GM12878 (cell line): ENCODE measurements at regions not wholly inside any gene's neighbourhood (a gene's known extent, or its start where the extent isn't known, plus 50 kb on each side); places are given as distances from the start of the nearest gene placed in this dataset.

Experiments used
- ATAC-seq: fragments of 200-7000 bp; cut with Tn5 transposase; 3 replicates; pipeline ENCODE4 v1.9.1; 2020; ENCODE audit warnings: mild to moderate bottlenecking, moderate library complexity
- BruUV-seq: library from RNA; stranded (reverse); fragments of 400-500 nt; replicated peaks from 2 replicates; lab custom pipeline; 2021; lab: Mats Ljungman, UMichigan
- CTCF ChIA-PET: fragments of 300-600 bp; sonication (Branson Sonifier 250); formaldehyde crosslinking; extraction: SDS; loops from one replicate; lab custom pipeline; 2021; ENCODE audit warnings: inconsistent platforms; lab: Yijun Ruan, JAX
- POLR2A ChIA-PET: fragments of 350-600 bp; formaldehyde crosslinking; extraction: SDS; loops from one replicate; lab custom pipeline; 2021; ENCODE audit warnings: inconsistent platforms; lab: Charles Lee
- RAD21 ChIA-PET: fragments of 300-600 bp; sonication (Branson Sonifier 250); formaldehyde crosslinking; loops from one replicate; lab custom pipeline; 2023; ENCODE audit warnings: antibody characterized with exemption; ENCODE audit not compliant: unreplicated experiment; lab: Charles Lee
- SMC1A ChIA-PET: fragments of 300-600 bp; sonication (Branson Sonifier 250); formaldehyde crosslinking; loops from one replicate; lab custom pipeline; 2023; ENCODE audit not compliant: unreplicated experiment, uncharacterized antibody; lab: Charles Lee
- DNase-seq: peaks from one replicate; pipeline ENCODE4 v3.0.0-alpha.2; 2011; ENCODE audit warnings: low read depth, low spot score
- FAIRE-seq: peaks from 3 replicates; lab custom pipeline; 2011; peaks lifted over from hg19 to GRCh38; lab: Jason Lieb, UNC
- H2AFZ ChIP-seq: 2 replicates; pipeline ENCODE4 v1.6.0; 2011; ENCODE audit warnings: low read depth, low read length, control low read depth; ENCODE audit not compliant: control insufficient read depth
- H3K27ac ChIP-seq: 2 replicates; pipeline ENCODE4 v1.5.1; 2011; ENCODE audit warnings: control low read depth; ENCODE audit not compliant: control insufficient read depth, insufficient read depth
- H3K27me3 ChIP-seq, 2 experiments: replicated peaks in 1 of 2; 2 replicates each; pipeline versions ENCODE4 v1.6.0 to v1.6.1; 2011; ENCODE audit warnings: low read length in 1 of 2; ENCODE audit not compliant: control insufficient read depth in 2 of 2, insufficient read depth in 2 of 2
- H3K36me3 ChIP-seq, 2 experiments: 2 replicates each; pipeline ENCODE4 v1.5.1; 2011; ENCODE audit warnings: low read length in 1 of 2; ENCODE audit not compliant: control insufficient read depth in 2 of 2, insufficient read depth in 2 of 2
- H3K4me1 ChIP-seq: 2 replicates; pipeline ENCODE4 v1.6.1; 2011; ENCODE audit warnings: mild to moderate bottlenecking, low read length, moderate library complexity, mixed read lengths; ENCODE audit not compliant: control insufficient read depth, insufficient read depth
- H3K4me2 ChIP-seq: 2 replicates; pipeline ENCODE4 v1.6.0; 2011; ENCODE audit warnings: control low read depth; ENCODE audit not compliant: control insufficient read depth, insufficient read depth
- H3K4me3 ChIP-seq: fragments of 200-600 bp; sonication (generic); 2 replicates; pipeline ENCODE4 v1.5.1; 2016
- H3K79me2 ChIP-seq: 2 replicates; pipeline ENCODE4 v1.6.0; 2011; ENCODE audit warnings: low read length; ENCODE audit not compliant: control insufficient read depth, insufficient read depth
- H3K9ac ChIP-seq: 2 replicates; pipeline ENCODE4 v1.8.0; 2011; ENCODE audit warnings: low read length, control low read depth, mixed read lengths; ENCODE audit not compliant: control insufficient read depth, insufficient read depth
- H3K9me3 ChIP-seq: replicated peaks from 3 replicates; pipeline ENCODE4 v1.5.1; 2011; ENCODE audit warnings: mild to moderate bottlenecking, low read length; ENCODE audit not compliant: control insufficient read depth, insufficient read depth
- H4K20me1 ChIP-seq: 2 replicates; pipeline ENCODE4 v1.6.0; 2011; ENCODE audit not compliant: control insufficient read depth, insufficient read depth
- CBFB ChIP-seq: IDR thresholded peaks from 2 replicates; pipeline ENCODE4 v1.6.1; 2016; ENCODE audit warnings: antibody characterized with exemption, low read depth
- CBX5 ChIP-seq: sonication (generic); IDR thresholded peaks from 2 replicates; pipeline ENCODE4 v1.6.1; 2016; ENCODE audit warnings: low read depth, moderate library complexity, mild to moderate bottlenecking, inconsistent platforms
- CHD4 ChIP-seq: fragments of 200-600 bp; sonication (generic); IDR thresholded peaks from 2 replicates; pipeline ENCODE4 v1.6.1; 2016; ENCODE audit warnings: mild to moderate bottlenecking
- ETV6 ChIP-seq, 2 experiments: fragments of 450-650 bp in 1 of 2; IDR thresholded peaks in 1 of 2; conservative IDR thresholded peaks in 1 of 2; 2 replicates each; pipeline ENCODE4 v1.6.1; 2014; ENCODE audit warnings: antibody characterized with exemption in 1 of 2, borderline replicate concordance in 1 of 2, low read depth in 1 of 2, mild to moderate bottlenecking in 1 of 2, moderate library complexity in 1 of 2
- FOXK2 ChIP-seq: fragments of 450-650 bp; IDR thresholded peaks from 2 replicates; pipeline ENCODE4 v1.6.1; 2017; ENCODE audit warnings: mild to moderate bottlenecking, moderate library complexity
- MTA2 ChIP-seq: fragments of 450-650 bp; IDR thresholded peaks from 2 replicates; pipeline ENCODE4 v1.6.1; 2016; ENCODE audit warnings: low read depth, mild to moderate bottlenecking, moderate library complexity
- MXI1 ChIP-seq: fragments of 150-350 bp; IDR thresholded peaks from 2 replicates; pipeline ENCODE4 v1.6.1; 2011; ENCODE audit warnings: low read depth, mild to moderate bottlenecking, inconsistent platforms, low read length, improper control_type of control experiment
- NR2F1 ChIP-seq: fragments of 450-650 bp; conservative IDR thresholded peaks from 2 replicates; pipeline ENCODE4 v1.6.1; 2017; ENCODE audit warnings: mild to moderate bottlenecking
- SP1 ChIP-seq: IDR thresholded peaks from one replicate; pipeline ENCODE4 v1.6.1; 2011; ENCODE audit warnings: low read depth, low read length
- SRF ChIP-seq, 2 experiments: IDR thresholded peaks; 2 replicates each; pipeline ENCODE4 v1.6.1; 2011; ENCODE audit warnings: low read depth in 2 of 2, low read length in 2 of 2, mild to moderate bottlenecking in 1 of 2, moderate library complexity in 1 of 2
- TCF12 ChIP-seq: IDR thresholded peaks from 2 replicates; pipeline ENCODE4 v1.6.1; 2011; ENCODE audit warnings: low read depth, mild to moderate bottlenecking, low read length
- WGBS: methylation state at CpG from one replicate; pipeline ENCODE4 v1.1.6; 2016; ENCODE audit warnings: low lambda C conversion rate; ENCODE audit not compliant: insufficient replicate concordance, insufficient coverage; ENCODE audit errors: missing lambda C conversion rate; 5-methylcytosine and 5-hydroxymethylcytosine counted together
- in situ Hi-C: fragments of 300-500 bp; cut with MboI; formaldehyde crosslinking; loops from 9 replicates; pipeline ENCODE4 v1.14.3; 2018; ENCODE audit warnings: mixed read lengths
- intact Hi-C: fragments of 100-400 bp; cut with micrococcal nuclease; formaldehyde crosslinking; loops from one replicate; pipeline ENCODE4 v1.14.2; 2022; ENCODE audit not compliant: unreplicated experiment
- TF ChIP-seq, protein P1 (sequence below): fragments of 450-650 bp; IDR thresholded peaks from 2 replicates; pipeline ENCODE4 v1.6.1; 2014; ENCODE audit warnings: mild to moderate bottlenecking
- TF ChIP-seq, protein P2 (sequence below): fragments of 450-650 bp; IDR thresholded peaks from 2 replicates; pipeline ENCODE4 v1.6.1; 2018; ENCODE audit warnings: mild to moderate bottlenecking, low read depth, moderate library complexity; ENCODE audit not compliant: partially characterized antibody

DNA sequence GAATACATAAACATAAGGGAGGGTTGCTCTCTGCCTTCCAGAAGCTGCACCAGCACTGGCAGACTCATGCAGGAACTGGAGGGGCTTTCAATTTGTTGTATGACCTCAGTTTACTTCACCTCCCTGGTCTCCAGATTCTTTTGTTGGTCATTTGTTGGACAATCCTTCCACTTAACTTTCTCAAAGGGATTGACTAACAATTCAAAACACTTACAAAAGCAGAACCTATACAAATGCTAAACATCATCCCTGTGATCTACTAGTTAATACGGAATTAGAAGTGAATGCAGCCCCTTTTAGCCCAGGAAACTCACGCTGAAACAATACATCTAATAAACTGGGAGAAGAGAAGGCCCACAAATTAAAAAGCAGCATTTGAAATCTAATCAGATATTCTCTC lies 404.6 kb upstream of the BRINP1 start:
- intact Hi-C loops (no loop called here), in situ Hi-C loops (no loop called here)
- Histone ChIP-seq H3K9me3 (no peaks in the 10 kb centered on the region), H2AFZ (no peak overlapping the region), H3K36me3 (no peaks in the 10 kb centered on the region), H3K9ac (no peak overlapping the region), H3K27me3 (no peaks in the 10 kb centered on the region), H4K20me1 (no peaks in the 10 kb centered on the region), H3K4me3 (no peak overlapping the region), H3K4me2 (no peak overlapping the region), H3K4me1 (no peaks in the 10 kb centered on the region), H3K79me2 (no peaks in the 10 kb centered on the region), H3K27ac (no peak overlapping the region)
- ChIA-PET POLR2A (no interaction called here), SMC1A (no interaction called here), CTCF (no interaction called here), RAD21 (no interaction called here)
- FAIRE-seq (no peak), ATAC-seq (no peak), DNase-seq (no peak)
- TF ChIP-seq CBX5, result no peak
- no peak for TF ChIP-seq SRF (IDR thresholded peaks at IDR 0.05; ENCODE audit: low read depth in 2 of 2, low read length in 2 of 2)
- no peak for TF ChIP-seq TCF12
- BruUV-seq, result no TSS peak
- 0% methylated on average over 2 of the region's 2 CpGs for WGBS

DNA sequence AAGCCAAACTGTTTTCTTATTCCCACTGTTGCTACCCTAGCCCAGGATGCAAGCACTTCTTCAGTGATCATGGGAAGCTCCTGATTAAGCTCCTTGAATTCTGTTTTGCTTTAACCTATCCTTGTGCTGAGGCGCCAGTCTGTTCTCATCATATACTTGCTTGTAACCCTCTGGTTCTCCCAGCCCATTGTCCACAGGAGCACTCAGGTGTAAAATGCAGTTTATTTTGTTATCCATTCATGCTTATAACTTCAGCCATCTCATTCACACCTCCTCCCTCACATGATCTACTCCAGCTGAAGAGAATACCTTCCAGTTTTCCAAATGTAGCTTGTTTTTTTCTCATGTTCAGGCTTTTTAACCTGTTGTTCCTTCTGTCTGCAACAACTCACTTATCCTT lies 402.1 kb upstream of the BRINP1 start:
- CTCF ChIA-PET, result no interaction called here
- WGBS, result 63% methylated on average over 1 of the region's 1 CpG
- RAD21 ChIA-PET, result no interaction called here
- no peak for TF ChIP-seq ETV6 (conservative IDR thresholded peaks at IDR 0.05 in 1 of 2, IDR thresholded peaks at IDR 0.05 in 1 of 2; ENCODE audit: borderline replicate concordance in 1 of 2, low read depth in 1 of 2)
- TF ChIP-seq, protein P1, sequence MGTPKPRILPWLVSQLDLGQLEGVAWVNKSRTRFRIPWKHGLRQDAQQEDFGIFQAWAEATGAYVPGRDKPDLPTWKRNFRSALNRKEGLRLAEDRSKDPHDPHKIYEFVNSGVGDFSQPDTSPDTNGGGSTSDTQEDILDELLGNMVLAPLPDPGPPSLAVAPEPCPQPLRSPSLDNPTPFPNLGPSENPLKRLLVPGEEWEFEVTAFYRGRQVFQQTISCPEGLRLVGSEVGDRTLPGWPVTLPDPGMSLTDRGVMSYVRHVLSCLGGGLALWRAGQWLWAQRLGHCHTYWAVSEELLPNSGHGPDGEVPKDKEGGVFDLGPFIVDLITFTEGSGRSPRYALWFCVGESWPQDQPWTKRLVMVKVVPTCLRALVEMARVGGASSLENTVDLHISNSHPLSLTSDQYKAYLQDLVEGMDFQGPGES, result no peak
- TF ChIP-seq MXI1, result no peak
- no peak for TF ChIP-seq NR2F1
- no peak for TF ChIP-seq CHD4
- TF ChIP-seq, protein P2, sequence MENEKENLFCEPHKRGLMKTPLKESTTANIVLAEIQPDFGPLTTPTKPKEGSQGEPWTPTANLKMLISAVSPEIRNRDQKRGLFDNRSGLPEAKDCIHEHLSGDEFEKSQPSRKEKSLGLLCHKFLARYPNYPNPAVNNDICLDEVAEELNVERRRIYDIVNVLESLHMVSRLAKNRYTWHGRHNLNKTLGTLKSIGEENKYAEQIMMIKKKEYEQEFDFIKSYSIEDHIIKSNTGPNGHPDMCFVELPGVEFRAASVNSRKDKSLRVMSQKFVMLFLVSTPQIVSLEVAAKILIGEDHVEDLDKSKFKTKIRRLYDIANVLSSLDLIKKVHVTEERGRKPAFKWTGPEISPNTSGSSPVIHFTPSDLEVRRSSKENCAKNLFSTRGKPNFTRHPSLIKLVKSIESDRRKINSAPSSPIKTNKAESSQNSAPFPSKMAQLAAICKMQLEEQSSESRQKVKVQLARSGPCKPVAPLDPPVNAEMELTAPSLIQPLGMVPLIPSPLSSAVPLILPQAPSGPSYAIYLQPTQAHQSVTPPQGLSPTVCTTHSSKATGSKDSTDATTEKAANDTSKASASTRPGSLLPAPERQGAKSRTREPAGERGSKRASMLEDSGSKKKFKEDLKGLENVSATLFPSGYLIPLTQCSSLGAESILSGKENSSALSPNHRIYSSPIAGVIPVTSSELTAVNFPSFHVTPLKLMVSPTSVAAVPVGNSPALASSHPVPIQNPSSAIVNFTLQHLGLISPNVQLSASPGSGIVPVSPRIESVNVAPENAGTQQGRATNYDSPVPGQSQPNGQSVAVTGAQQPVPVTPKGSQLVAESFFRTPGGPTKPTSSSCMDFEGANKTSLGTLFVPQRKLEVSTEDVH, result no peak
- TF ChIP-seq CBFB, result no peak
- TF ChIP-seq SP1, result no peak
- no peak for TF ChIP-seq FOXK2
- no peak for TF ChIP-seq MTA2

More for the DNA sequence above, 402.1 kb upstream of the BRINP1 start:
- Histone ChIP-seq H4K20me1 (no peaks in the 10 kb centered on the region), H3K79me2 (no peaks in the 10 kb centered on the region), H3K4me2 (no peak overlapping the region), H3K9ac (no peak overlapping the region), H3K4me3 (no peak overlapping the region), H3K27ac (no peak overlapping the region), H3K27me3 (no peaks in the 10 kb centered on the region), H3K4me1 (no peaks in the 10 kb centered on the region), H2AFZ (no peak overlapping the region), H3K9me3 (no peaks in the 10 kb centered on the region), H3K36me3 (no peaks in the 10 kb centered on the region)
- FAIRE-seq (no peak), DNase-seq (no peak), ATAC-seq (no peak)
- no TSS peak for BruUV-seq
- in situ Hi-C loops (no loop called here), intact Hi-C loops (no loop called here)
- ChIA-PET POLR2A (no interaction called here), SMC1A (no interaction called here)
